Fibroblast of villous mesenchyme (primary cell): ENCODE measurements at regions not wholly inside any gene's neighbourhood (a gene's known extent, or its start where the extent isn't known, plus 50 kb on each side); places are given as distances from the start of the nearest gene placed in this dataset.

Experiments used
- DNase-seq: peaks from one replicate; pipeline ENCODE4 v3.0.0-alpha.2; 2010; ENCODE audit warnings: low read depth
- H3K4me3 ChIP-seq: 2 replicates; pipeline ENCODE4 v1.5.1; 2011; ENCODE audit warnings: low read depth, mild to moderate bottlenecking, low read length
- TF ChIP-seq, protein P1 (sequence below): IDR thresholded peaks from 2 replicates; pipeline ENCODE4 v1.5.1; 2012; ENCODE audit warnings: low read depth, mild to moderate bottlenecking, low read length; ENCODE audit not compliant: insufficient read depth

DNA sequence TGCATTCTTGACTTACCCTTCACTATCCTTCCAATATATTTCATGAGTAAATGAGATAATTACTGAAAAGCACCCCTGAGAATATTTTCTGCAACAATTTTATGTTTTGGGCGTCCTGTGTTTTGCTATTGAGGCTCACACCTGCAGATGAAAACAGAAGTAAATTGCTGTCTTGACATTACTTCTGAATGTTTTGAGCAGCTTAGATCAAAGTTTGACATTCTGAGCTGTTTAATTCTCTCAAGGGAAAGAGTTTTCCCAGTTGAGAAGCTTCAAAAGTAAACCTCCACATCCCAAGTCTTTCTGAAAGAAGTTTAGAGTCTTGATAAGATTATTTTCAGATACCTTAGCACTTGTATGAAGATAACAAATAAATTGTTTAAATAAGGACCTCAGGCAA is 1667.2 kb upstream of the SLC10A2 start:
- H3K4me3 ChIP-seq = no peak overlapping the region
- no peak for DNase-seq
- TF ChIP-seq, protein P1, sequence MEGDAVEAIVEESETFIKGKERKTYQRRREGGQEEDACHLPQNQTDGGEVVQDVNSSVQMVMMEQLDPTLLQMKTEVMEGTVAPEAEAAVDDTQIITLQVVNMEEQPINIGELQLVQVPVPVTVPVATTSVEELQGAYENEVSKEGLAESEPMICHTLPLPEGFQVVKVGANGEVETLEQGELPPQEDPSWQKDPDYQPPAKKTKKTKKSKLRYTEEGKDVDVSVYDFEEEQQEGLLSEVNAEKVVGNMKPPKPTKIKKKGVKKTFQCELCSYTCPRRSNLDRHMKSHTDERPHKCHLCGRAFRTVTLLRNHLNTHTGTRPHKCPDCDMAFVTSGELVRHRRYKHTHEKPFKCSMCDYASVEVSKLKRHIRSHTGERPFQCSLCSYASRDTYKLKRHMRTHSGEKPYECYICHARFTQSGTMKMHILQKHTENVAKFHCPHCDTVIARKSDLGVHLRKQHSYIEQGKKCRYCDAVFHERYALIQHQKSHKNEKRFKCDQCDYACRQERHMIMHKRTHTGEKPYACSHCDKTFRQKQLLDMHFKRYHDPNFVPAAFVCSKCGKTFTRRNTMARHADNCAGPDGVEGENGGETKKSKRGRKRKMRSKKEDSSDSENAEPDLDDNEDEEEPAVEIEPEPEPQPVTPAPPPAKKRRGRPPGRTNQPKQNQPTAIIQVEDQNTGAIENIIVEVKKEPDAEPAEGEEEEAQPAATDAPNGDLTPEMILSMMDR = no peak

DNA sequence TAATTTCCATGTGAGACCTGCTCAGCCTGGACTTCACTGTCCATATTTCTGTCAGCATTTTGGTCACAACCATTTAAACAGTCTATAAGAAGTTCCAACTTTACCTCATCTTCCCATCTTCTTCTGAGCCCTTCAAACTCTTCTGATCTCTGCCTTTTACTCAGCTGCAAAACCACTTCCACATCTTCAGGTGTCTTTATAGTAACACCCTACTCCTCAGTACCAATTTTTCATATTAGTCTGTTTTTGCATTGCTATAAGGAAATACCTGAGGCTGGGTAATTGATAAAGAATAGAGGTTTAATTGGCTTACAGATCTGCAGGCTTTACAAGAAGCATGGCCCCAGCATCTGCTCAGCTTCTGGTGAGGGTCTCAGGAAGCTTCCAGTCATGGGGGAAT is 1648.9 kb upstream of the SLC10A2 start:
- TF ChIP-seq, protein P1 = no peak
- no peak overlapping the region for H3K4me3 ChIP-seq
- no peak for DNase-seq

DNA sequence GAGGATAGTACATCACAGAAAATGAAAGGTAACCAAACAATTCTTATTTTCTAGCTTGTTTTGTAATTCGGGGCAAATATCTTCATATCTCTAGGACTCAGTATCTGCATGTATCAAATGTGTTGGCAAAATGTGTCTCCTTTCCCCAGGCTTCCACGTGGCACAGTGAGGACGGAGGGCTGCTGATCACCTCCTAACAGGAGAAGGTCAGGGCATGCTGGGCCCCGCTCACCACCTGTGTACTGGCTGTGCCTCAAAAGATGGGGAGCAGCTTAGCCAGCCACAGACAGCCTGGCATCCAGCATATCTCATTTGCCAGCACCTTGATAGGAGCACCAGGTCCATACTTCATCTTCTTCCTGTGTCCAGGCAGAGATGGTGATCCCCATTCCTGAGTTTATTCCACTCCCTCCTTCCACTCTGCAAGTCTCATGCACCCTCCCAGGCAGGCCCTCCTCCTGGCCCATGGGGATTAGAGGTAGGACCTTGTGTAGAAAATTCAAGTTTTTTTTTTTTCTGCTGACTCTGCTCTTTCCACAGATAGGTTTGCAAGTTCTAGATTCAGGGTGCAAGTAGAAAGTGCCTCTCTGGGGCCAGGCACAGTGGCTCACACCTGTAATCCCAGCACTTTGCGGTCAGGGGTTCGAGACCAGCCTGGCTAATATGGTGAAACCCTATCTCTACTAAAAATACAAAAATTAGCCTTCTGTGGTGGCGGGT is 1639.0 kb upstream of the SLC10A2 start:
- no peak overlapping the region for H3K4me3 ChIP-seq
- no peak for DNase-seq
- TF ChIP-seq, protein P1 = no peak

DNA sequence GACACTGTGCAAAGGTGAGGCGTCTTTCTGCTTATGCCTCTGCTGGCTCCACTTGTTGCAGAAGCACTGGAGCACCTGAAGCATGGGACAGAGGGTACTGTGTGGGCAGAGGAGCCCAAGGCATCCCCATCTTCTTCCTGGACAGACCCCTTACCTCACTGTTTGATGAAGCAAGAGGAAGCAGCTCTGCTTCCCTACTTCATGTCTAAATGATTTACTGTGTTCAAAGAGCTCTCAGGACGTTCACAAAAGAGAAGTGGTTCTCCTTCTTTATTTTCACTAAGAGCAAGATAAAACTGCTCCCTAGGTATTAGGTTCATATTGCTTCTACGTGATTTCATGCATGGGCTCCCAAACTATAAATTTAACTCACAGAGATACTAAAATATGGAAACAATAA is 1635.4 kb upstream of the SLC10A2 start:
- no peak overlapping the region for H3K4me3 ChIP-seq
- no peak for DNase-seq
- TF ChIP-seq, protein P1 = no peak

DNA sequence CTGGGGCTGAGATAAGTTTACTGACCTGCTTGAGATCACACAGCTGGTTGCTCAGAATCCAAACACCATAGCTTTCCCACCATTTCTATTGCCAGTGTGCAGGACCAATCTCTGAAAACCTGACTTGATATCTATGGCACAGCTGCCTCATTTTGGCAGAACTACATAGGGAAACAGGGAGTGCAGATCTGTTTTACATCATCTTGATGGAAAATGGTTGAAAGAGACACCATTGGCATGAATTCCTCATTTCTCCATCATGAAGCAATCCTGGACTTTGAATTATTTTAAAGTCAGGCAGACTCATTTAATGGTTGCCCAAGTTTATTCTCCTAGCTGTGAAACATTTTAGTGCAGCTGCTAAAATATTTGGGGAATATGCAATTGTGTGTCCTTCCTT is 1628.2 kb upstream of the SLC10A2 start:
- DNase-seq = no peak
- TF ChIP-seq, protein P1 = no peak
- no peak overlapping the region for H3K4me3 ChIP-seq

DNA sequence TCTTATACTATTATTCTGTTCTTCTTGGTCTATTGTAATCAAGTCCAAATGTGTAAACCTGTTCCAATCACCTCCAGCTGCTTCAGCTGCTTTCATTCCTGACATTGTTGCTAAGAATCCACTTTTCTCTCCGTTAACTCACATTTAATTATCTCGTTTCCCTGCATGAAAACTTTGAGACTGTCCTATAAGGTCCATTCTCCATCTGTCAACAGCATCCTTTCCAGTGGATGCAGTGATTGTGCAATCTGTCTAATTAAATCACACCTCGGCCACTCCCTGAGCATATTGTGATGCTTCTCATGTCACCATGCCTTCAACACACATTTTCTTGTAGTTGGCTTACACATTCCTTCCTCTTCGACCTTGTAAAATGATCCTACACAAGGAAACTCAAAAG is 1626.9 kb upstream of the SLC10A2 start:
- DNase-seq = no peak
- TF ChIP-seq, protein P1 = no peak
- H3K4me3 ChIP-seq = no peak overlapping the region
